Endothelial cell of umbilical vein (primary cell): ENCODE measurements at regions not wholly inside any gene's neighbourhood (a gene's known extent, or its start where the extent isn't known, plus 50 kb on each side); places are given as distances from the start of the nearest gene placed in this dataset.

Experiments
- EZH2 ChIP-seq: IDR thresholded peaks from 2 replicates; pipeline ENCODE4 v1.6.1; 2012; ENCODE audit warnings: borderline replicate concordance, low read depth, mild to moderate bottlenecking, moderate library complexity, low read length, inconsistent platforms; ENCODE audit not compliant: severe bottlenecking
- FOS ChIP-seq: IDR thresholded peaks from 2 replicates; pipeline ENCODE4 v1.6.1; 2011; ENCODE audit warnings: mild to moderate bottlenecking, low read length, moderate library complexity, borderline replicate concordance; ENCODE audit not compliant: insufficient read depth
- GATA2 ChIP-seq: IDR thresholded peaks from 2 replicates; pipeline ENCODE4 v1.7.0; 2011; ENCODE audit warnings: low read depth, mild to moderate bottlenecking, moderate library complexity, mixed read lengths, low read length; ENCODE audit not compliant: insufficient read length, insufficient read depth
- POLR2A ChIP-seq: IDR thresholded peaks from 2 replicates; pipeline ENCODE4 v1.6.1; 2012; ENCODE audit warnings: low read depth, mild to moderate bottlenecking, control low read depth, low read length
- POLR2AphosphoS5 ChIP-seq: IDR thresholded peaks from 2 replicates; pipeline ENCODE4 v1.6.1; 2012; ENCODE audit warnings: low read depth, mild to moderate bottlenecking, control low read depth, low read length, moderate library complexity; ENCODE audit not compliant: insufficient read depth
- TF ChIP-seq, protein P1 (sequence below): IDR thresholded peaks from 2 replicates; pipeline ENCODE4 v1.6.1; 2011; ENCODE audit not compliant: insufficient read depth, insufficient read length
- TF ChIP-seq, protein P2 (sequence below), 2 donors: IDR thresholded peaks; 1 replicate in 1 of 2; 2 replicates in 1 of 2; pipeline ENCODE4 v1.5.1; 2011; ENCODE audit warnings: low read length in 2 of 2, mild to moderate bottlenecking in 2 of 2, moderate library complexity in 2 of 2, control low read depth in 1 of 2, inconsistent platforms in 1 of 2, low read depth in 1 of 2; ENCODE audit not compliant: insufficient read depth in 1 of 2; ENCODE audit errors: extremely low read depth in 1 of 2

DNA sequence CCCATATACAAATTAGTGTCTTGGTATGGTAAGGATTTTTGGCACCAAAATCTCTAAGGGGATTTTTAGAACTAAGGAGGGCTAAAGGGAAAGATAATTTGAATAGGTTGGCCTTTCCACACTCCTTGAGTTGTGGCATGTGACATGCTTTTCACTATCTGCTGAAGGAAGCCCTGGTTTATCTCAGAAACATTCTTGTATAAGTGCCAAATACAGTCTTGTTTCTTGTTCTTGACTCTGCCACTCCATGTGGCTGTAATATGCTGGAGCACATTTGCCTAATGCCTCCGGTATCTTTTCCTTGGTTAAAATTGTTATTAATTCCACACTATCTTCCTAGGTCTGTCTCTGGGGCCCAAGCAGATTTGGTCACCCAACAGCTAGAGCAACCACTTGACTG, 457.0 kb downstream of the USP25 start:
- TF ChIP-seq, protein P1, sequence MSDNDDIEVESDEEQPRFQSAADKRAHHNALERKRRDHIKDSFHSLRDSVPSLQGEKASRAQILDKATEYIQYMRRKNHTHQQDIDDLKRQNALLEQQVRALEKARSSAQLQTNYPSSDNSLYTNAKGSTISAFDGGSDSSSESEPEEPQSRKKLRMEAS, result no peak
- no peak for TF ChIP-seq EZH2
- TF ChIP-seq POLR2A, result no peak
- TF ChIP-seq, protein P2, sequence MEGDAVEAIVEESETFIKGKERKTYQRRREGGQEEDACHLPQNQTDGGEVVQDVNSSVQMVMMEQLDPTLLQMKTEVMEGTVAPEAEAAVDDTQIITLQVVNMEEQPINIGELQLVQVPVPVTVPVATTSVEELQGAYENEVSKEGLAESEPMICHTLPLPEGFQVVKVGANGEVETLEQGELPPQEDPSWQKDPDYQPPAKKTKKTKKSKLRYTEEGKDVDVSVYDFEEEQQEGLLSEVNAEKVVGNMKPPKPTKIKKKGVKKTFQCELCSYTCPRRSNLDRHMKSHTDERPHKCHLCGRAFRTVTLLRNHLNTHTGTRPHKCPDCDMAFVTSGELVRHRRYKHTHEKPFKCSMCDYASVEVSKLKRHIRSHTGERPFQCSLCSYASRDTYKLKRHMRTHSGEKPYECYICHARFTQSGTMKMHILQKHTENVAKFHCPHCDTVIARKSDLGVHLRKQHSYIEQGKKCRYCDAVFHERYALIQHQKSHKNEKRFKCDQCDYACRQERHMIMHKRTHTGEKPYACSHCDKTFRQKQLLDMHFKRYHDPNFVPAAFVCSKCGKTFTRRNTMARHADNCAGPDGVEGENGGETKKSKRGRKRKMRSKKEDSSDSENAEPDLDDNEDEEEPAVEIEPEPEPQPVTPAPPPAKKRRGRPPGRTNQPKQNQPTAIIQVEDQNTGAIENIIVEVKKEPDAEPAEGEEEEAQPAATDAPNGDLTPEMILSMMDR (IDR thresholded peaks at IDR 0.05; ENCODE audit: extremely low read depth in 1 of 2, insufficient read depth in 1 of 2, low read depth in 1 of 2, low read length in 2 of 2), result no peak
- TF ChIP-seq POLR2AphosphoS5, result no peak
- TF ChIP-seq GATA2, result no peak
- TF ChIP-seq FOS, result no peak
